HG02588 (cell line): ENCODE measurements at regions not wholly inside any gene's neighbourhood (a gene's known extent, or its start where the extent isn't known, plus 50 kb on each side); places are given as distances from the start of the nearest gene placed in this dataset.
"Not testable (repeated sequence)": the region's sequence is repeated elsewhere in the genome, so short reads cannot be mapped to it uniquely, and the experiment has no call there.

Experiments used
- ATAC-seq: cut with Tn5 transposase; IDR thresholded peaks from one replicate; pipeline ENCODE4 v1.9.1; 2021; ENCODE audit warnings: mild to moderate bottlenecking, moderate library complexity; ENCODE audit not compliant: unreplicated experiment

- no peak for ATAC-seq
Observed at GRCh38 chr12:107366322-107366721, 273.0 kb upstream of the CRY1 start.

- ATAC-seq = no peak
Observed at GRCh38 chr12:107368586-107368985, 275.2 kb upstream of the CRY1 start.

GRCh38 chr12:107369006-107369405 is 275.7 kb upstream of the CRY1 start:
- ATAC-seq = no peak

GRCh38 chr12:107369679-107370078 is 276.3 kb upstream of the CRY1 start:
- no peak for ATAC-seq

GRCh38 chr12:107372229-107372658 is 278.9 kb upstream of the CRY1 start:
- no peak for ATAC-seq

GRCh38 chr12:107373238-107373809 is 280.0 kb upstream of the CRY1 start:
- no peak for ATAC-seq

- ATAC-seq = no peak
Observed at GRCh38 chr12:107374161-107374840, 281.0 kb upstream of the CRY1 start.

GRCh38 chr12:107375231-107375630 is 281.9 kb upstream of the CRY1 start:
- ATAC-seq = no peak

GRCh38 chr12:107377596-107378385 is 284.4 kb upstream of the CRY1 start:
- ATAC-seq = no peak

GRCh38 chr12:107378609-107379008 is 285.3 kb upstream of the CRY1 start:
- no peak for ATAC-seq

- not testable (repeated sequence) for ATAC-seq
Observed at GRCh38 chr12:107379142-107379851, 285.9 kb upstream of the CRY1 start.

- no peak for ATAC-seq
Observed at GRCh38 chr12:107379852-107380567, 286.7 kb upstream of the CRY1 start.

GRCh38 chr12:107384645-107385044 is 291.3 kb upstream of the CRY1 start:
- ATAC-seq = no peak

GRCh38 chr12:107385509-107385908 is 292.2 kb upstream of the CRY1 start:
- no peak for ATAC-seq

GRCh38 chr12:107386569-107386968 is 293.2 kb upstream of the CRY1 start:
- no peak for ATAC-seq

GRCh38 chr12:107388263-107388662 is 294.9 kb upstream of the CRY1 start:
- ATAC-seq = no peak

- no peak for ATAC-seq
Observed at GRCh38 chr12:107390414-107390813, 295.2 kb upstream of the PWP1 start.

GRCh38 chr12:107393043-107393717 is 292.4 kb upstream of the PWP1 start:
- no peak for ATAC-seq

- ATAC-seq = no peak
Observed at GRCh38 chr12:107394693-107395092, 290.9 kb upstream of the PWP1 start.

GRCh38 chr12:107395817-107396216 is 289.8 kb upstream of the PWP1 start:
- ATAC-seq = no peak
